ENCODE measurements at regions not wholly inside any gene's neighbourhood (a gene's known extent, or its start where the extent isn't known, plus 50 kb on each side); places are given as distances from the start of the nearest gene placed in this dataset.

- DNase-seq, result no peak
Measured at GRCh38 chr2:217626926-217627325, 375.9 kb downstream of the TNS1 start.

GRCh38 chr2:217625557-217626169 is 377.1 kb downstream of the TNS1 start:
- DNase-seq, result no peak

GRCh38 chr2:217623281-217623912 is 379.4 kb downstream of the TNS1 start:
- no peak for DNase-seq

GRCh38 chr2:217622205-217623060 is 380.4 kb downstream of the TNS1 start:
- peak in 20 of 56 donors; percentile 6 to 50 (median 17) for DNase-seq

- no peak for DNase-seq
Measured at GRCh38 chr2:217621391-217621801, 381.4 kb downstream of the TNS1 start.

- DNase-seq, result no peak
Measured at GRCh38 chr2:217618744-217619143, 384.1 kb downstream of the TNS1 start.

GRCh38 chr2:217617616-217618022 is 385.2 kb downstream of the TNS1 start:
- DNase-seq, result no peak

- no peak for DNase-seq
Measured at GRCh38 chr2:217616936-217617335, 385.9 kb downstream of the TNS1 start.

- DNase-seq, result no peak
Measured at GRCh38 chr2:217615171-217615570, 387.6 kb downstream of the TNS1 start.

GRCh38 chr2:217614498-217614897 is 388.3 kb downstream of the TNS1 start:
- no peak for DNase-seq

- no peak for DNase-seq
Measured at GRCh38 chr2:217614096-217614495, 388.7 kb downstream of the TNS1 start.

- DNase-seq, result no peak
Measured at GRCh38 chr2:217612920-217613319, 389.9 kb downstream of the TNS1 start.

GRCh38 chr2:217612211-217612610 is 390.6 kb downstream of the TNS1 start:
- no peak for DNase-seq

GRCh38 chr2:217611626-217612127 is 391.1 kb downstream of the TNS1 start:
- no peak for DNase-seq

- no peak for DNase-seq
Measured at GRCh38 chr2:217611056-217611455, 391.7 kb downstream of the TNS1 start.

GRCh38 chr2:217610401-217610814 is 392.4 kb downstream of the TNS1 start:
- no peak for DNase-seq

- no peak for DNase-seq
Measured at GRCh38 chr2:217609952-217610351, 392.8 kb downstream of the TNS1 start.

GRCh38 chr2:217606296-217606695 is 396.5 kb downstream of the TNS1 start:
- DNase-seq, result no peak

GRCh38 chr2:217604527-217605194 is 398.1 kb downstream of the TNS1 start:
- no peak for DNase-seq

- DNase-seq, result no peak
Measured at GRCh38 chr2:217601601-217602000, 401.2 kb downstream of the TNS1 start.

- peak in 9 of 56 donors; percentile 4 to 40 (median 21) for DNase-seq
Measured at GRCh38 chr2:217599906-217600305, 402.9 kb downstream of the TNS1 start.

GRCh38 chr2:217597681-217598080 is 405.1 kb downstream of the TNS1 start:
- no peak for DNase-seq

Measured in nucleus accumbens (tissue), 56 donors.